SK-N-SH (cell line): ENCODE measurements at regions not wholly inside any gene's neighbourhood (a gene's known extent, or its start where the extent isn't known, plus 50 kb on each side); places are given as distances from the start of the nearest gene placed in this dataset.

ENCODE experiments used
- CTCF ChIA-PET: fragments of 300-600, 350-600 bp; formaldehyde crosslinking; extraction: SDS; loops from one replicate; lab custom pipeline; 2021; lab: Yijun Ruan, JAX
- POLR2A ChIA-PET: fragments of 350-600 bp; sonication (Branson Sonifier 250); formaldehyde crosslinking; extraction: SDS; loops from one replicate; lab custom pipeline; 2020; ENCODE audit warnings: antibody characterized with exemption, inconsistent platforms; lab: Yijun Ruan, JAX
- DNase-seq: peaks from one replicate; pipeline ENCODE4 v3.0.0; 2012
- H2AFZ ChIP-seq: fragments of 200-600 bp; sonication (generic); 2 replicates; pipeline ENCODE4 v1.8.1; 2016; ENCODE audit warnings: antibody characterized with exemption, mild to moderate bottlenecking, low read depth
- H3F3A ChIP-seq: fragments of 200-600 bp; sonication (generic); replicated peaks from 2 replicates; pipeline ENCODE3; 2016; ENCODE audit warnings: antibody characterized with exemption, mild to moderate bottlenecking; ENCODE audit not compliant: insufficient read depth
- H3K27ac ChIP-seq, 2 experiments: fragments of 200-500 bp in 1 of 2; fragments of 200-600 bp in 1 of 2; sonication (Bioruptor generic) in 1 of 2; sonication (generic), shearing (Covaris generic) in 1 of 2; 2 replicates each; pipeline versions ENCODE4 v1.5.1 to v1.6.1; 2014 to 2016; ENCODE audit warnings: low read depth in 2 of 2, inconsistent platforms in 1 of 2, low read length in 1 of 2, mild to moderate bottlenecking in 1 of 2, mixed read lengths in 1 of 2
- H3K27me3 ChIP-seq: fragments of 200-600 bp; sonication (generic), shearing (Covaris generic); 2 replicates; pipeline ENCODE4 v1.6.1; 2016; ENCODE audit warnings: mixed run types; ENCODE audit not compliant: insufficient read depth
- H3K36me3 ChIP-seq, 2 experiments: fragments of 200-500 bp in 1 of 2; fragments of 200-600 bp in 1 of 2; sonication (Bioruptor generic) in 1 of 2; sonication (generic) in 1 of 2; replicated peaks in 1 of 2; 2 replicates each; pipeline versions ENCODE3 to v1.5.1; 2014 to 2016; ENCODE audit warnings: low read length in 1 of 2, mild to moderate bottlenecking in 1 of 2; ENCODE audit not compliant: insufficient read depth in 2 of 2, control insufficient read depth in 1 of 2
- H3K4me1 ChIP-seq, 2 experiments: fragments of 200-500 bp in 1 of 2; fragments of 200-600 bp in 1 of 2; sonication (Bioruptor generic) in 1 of 2; sonication (generic), shearing (Covaris generic) in 1 of 2; 2 replicates each; pipeline versions ENCODE4 v1.5.1 to v1.6.1; 2014 to 2016; ENCODE audit warnings: low read depth in 1 of 2, low read length in 1 of 2, mixed run types in 1 of 2; ENCODE audit not compliant: insufficient read depth in 2 of 2, control insufficient read depth in 1 of 2
- H3K4me2 ChIP-seq: fragments of 200-600 bp; sonication (generic), shearing (Covaris generic); 2 replicates; pipeline ENCODE4 v1.6.1; 2017; ENCODE audit warnings: mixed run types
- H3K4me3 ChIP-seq, 2 experiments: fragments of 200-500 bp in 1 of 2; fragments of 200-600 bp in 1 of 2; sonication (Bioruptor generic) in 1 of 2; sonication (generic), shearing (Covaris generic) in 1 of 2; 2 replicates each; pipeline versions ENCODE4 v1.5.1 to v1.8.1; 2014 to 2016; ENCODE audit warnings: low read depth in 2 of 2, inconsistent platforms in 1 of 2, low read length in 1 of 2, mild to moderate bottlenecking in 1 of 2, mixed read lengths in 1 of 2, moderate library complexity in 1 of 2
- H3K79me2 ChIP-seq: fragments of 200-600 bp; sonication (generic); 2 replicates; pipeline ENCODE4 v1.8.1; 2017; ENCODE audit warnings: mild to moderate bottlenecking; ENCODE audit not compliant: insufficient read depth
- H3K9ac ChIP-seq: fragments of 200-600 bp; sonication (generic); 2 replicates; pipeline ENCODE4 v1.6.1; 2017; ENCODE audit warnings: mixed run types
- H3K9me2 ChIP-seq: fragments of 200-600 bp; sonication (generic); 2 replicates; pipeline ENCODE4 v1.6.1; 2017; ENCODE audit warnings: mixed run types
- H3K9me3 ChIP-seq: fragments of 200-600 bp; sonication (generic); 2 replicates; pipeline ENCODE4 v1.6.1; 2017; ENCODE audit warnings: mixed run types, mild to moderate bottlenecking, moderate library complexity
- H4K20me1 ChIP-seq: fragments of 200-600 bp; sonication (generic); 2 replicates; pipeline ENCODE4 v1.6.1; 2017; ENCODE audit warnings: mild to moderate bottlenecking, mixed run types; ENCODE audit not compliant: insufficient read depth
- CHD2 ChIP-seq: fragments of 150-350 bp; IDR thresholded peaks from 2 replicates; pipeline ENCODE4 v1.6.1; 2018; ENCODE audit warnings: low read length; ENCODE audit not compliant: partially characterized antibody
- ELF1 ChIP-seq: IDR thresholded peaks from 2 replicates; pipeline ENCODE4 v1.4.0; 2012
- FOXJ3 ChIP-seq: sonication (generic); formaldehyde crosslinking; IDR thresholded peaks from 2 replicates; pipeline ENCODE4 v1.5.1; 2020; ENCODE audit warnings: mild to moderate bottlenecking, missing genetic modification reagents
- MEF2A ChIP-seq: IDR thresholded peaks from 2 replicates; pipeline ENCODE4 v1.4.0; 2012; ENCODE audit warnings: low read depth, borderline replicate concordance
- MXI1 ChIP-seq: IDR thresholded peaks from 2 replicates; pipeline ENCODE4 v1.6.1; 2012; ENCODE audit warnings: mild to moderate bottlenecking, low read depth, low read length, improper control_type of control experiment
- RAD21 ChIP-seq: IDR thresholded peaks from 2 replicates; pipeline ENCODE4 v1.6.1; 2012; ENCODE audit warnings: mild to moderate bottlenecking, low read length
- REST ChIP-seq: IDR thresholded peaks from 2 replicates; pipeline ENCODE4 v1.6.1; 2012; ENCODE audit warnings: mild to moderate bottlenecking, low read depth, low read length, moderate library complexity
- RFX5 ChIP-seq: IDR thresholded peaks from 2 replicates; pipeline ENCODE4 v1.6.1; 2012; ENCODE audit warnings: mild to moderate bottlenecking, improper control_type of control experiment, low read length
- RXRA ChIP-seq: IDR thresholded peaks from 2 replicates; pipeline ENCODE4 v1.4.0; 2012; ENCODE audit warnings: low read depth, mild to moderate bottlenecking, borderline replicate concordance
- SMC3 ChIP-seq: IDR thresholded peaks from 2 replicates; pipeline ENCODE4 v1.6.1; 2012; ENCODE audit warnings: low read depth, low read length, improper control_type of control experiment
- TAF1 ChIP-seq: IDR thresholded peaks from 2 replicates; pipeline ENCODE4 v1.6.1; 2012; ENCODE audit warnings: low read depth, mild to moderate bottlenecking, low read length, moderate library complexity, borderline replicate concordance
- TEAD4 ChIP-seq: IDR thresholded peaks from 2 replicates; pipeline ENCODE4 v1.4.0; 2012; ENCODE audit warnings: mild to moderate bottlenecking, borderline replicate concordance; ENCODE audit not compliant: insufficient read depth
- YY1 ChIP-seq: IDR thresholded peaks from 2 replicates; pipeline ENCODE4 v1.4.0; 2012; ENCODE audit warnings: low read depth, mild to moderate bottlenecking
- TF ChIP-seq, protein P1 (sequence below): fragments of 150-350 bp; IDR thresholded peaks from 2 replicates; pipeline ENCODE4 v1.6.1; 2016; ENCODE audit warnings: mild to moderate bottlenecking, low read depth, low read length
- TF ChIP-seq, protein P2 (sequence below): fragments of 150-350 bp; IDR thresholded peaks from 2 replicates; pipeline ENCODE4 v1.6.1; 2017; ENCODE audit warnings: antibody characterized with exemption, low read length, low read depth, borderline replicate concordance

DNA sequence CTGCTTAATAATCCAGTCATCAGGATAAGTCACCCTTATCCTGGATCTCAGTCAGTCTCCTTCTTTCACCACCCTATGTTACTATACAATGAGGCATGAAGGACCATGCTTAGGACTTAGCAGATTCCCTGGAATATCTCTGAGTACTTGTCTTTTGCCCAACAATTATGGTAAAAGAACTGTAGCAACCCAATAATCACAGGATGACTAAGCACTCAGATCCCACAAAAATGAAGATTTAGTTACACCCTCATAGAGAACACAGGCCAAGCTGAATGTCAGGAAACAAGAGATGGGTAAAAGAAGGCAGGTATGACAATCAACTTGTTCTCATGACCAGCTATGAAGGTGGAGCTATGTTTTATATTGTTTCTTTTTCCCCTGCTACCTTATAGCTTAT lies 91.4 kb downstream of the EDN1 start:
- CTCF ChIA-PET: interaction anchor here (1.6 kb wide), 1 partner anchor 102 kb away, joined by 3 read pairs; no protein-coding TSS in a partner anchor
- Histone ChIP-seq H3K4me3 (no peak overlapping the region), H3K27ac (no peak overlapping the region), H3K4me1 (no peaks in the 10 kb centered on the region; a peak in 1 of 4 replicates), H3F3A (peaks cover 8% of the 10 kb centered on the region), H3K4me2 (no peak overlapping the region), H3K9ac (no peak overlapping the region), H3K9me2 (no peaks in the 10 kb centered on the region), H2AFZ (no peak overlapping the region), H3K9me3 (no peaks in the 10 kb centered on the region), H4K20me1 (no peaks in the 10 kb centered on the region), H3K27me3 (no peaks in the 10 kb centered on the region), H3K36me3 (no peaks in the 10 kb centered on the region), H3K79me2 (no peaks in the 10 kb centered on the region)
- no peak for DNase-seq
- POLR2A ChIA-PET: no interaction called here
- no peak for TF ChIP-seq MEF2A
- no peak for TF ChIP-seq ELF1
- no peak for TF ChIP-seq MXI1
- TF ChIP-seq, protein P1, sequence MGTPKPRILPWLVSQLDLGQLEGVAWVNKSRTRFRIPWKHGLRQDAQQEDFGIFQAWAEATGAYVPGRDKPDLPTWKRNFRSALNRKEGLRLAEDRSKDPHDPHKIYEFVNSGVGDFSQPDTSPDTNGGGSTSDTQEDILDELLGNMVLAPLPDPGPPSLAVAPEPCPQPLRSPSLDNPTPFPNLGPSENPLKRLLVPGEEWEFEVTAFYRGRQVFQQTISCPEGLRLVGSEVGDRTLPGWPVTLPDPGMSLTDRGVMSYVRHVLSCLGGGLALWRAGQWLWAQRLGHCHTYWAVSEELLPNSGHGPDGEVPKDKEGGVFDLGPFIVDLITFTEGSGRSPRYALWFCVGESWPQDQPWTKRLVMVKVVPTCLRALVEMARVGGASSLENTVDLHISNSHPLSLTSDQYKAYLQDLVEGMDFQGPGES: no peak
- TF ChIP-seq FOXJ3 (CRISPR knock-in tag): no peak
- no peak for TF ChIP-seq RFX5
- no peak for TF ChIP-seq RXRA
- TF ChIP-seq REST: no peak
- no peak for TF ChIP-seq TEAD4
- TF ChIP-seq TAF1: no peak
- no peak for TF ChIP-seq CHD2
- TF ChIP-seq, protein P2, sequence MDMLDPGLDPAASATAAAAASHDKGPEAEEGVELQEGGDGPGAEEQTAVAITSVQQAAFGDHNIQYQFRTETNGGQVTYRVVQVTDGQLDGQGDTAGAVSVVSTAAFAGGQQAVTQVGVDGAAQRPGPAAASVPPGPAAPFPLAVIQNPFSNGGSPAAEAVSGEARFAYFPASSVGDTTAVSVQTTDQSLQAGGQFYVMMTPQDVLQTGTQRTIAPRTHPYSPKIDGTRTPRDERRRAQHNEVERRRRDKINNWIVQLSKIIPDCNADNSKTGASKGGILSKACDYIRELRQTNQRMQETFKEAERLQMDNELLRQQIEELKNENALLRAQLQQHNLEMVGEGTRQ: no peak
- TF ChIP-seq YY1: no peak
- no peak for TF ChIP-seq RAD21
- no peak for TF ChIP-seq SMC3
